ENCODE measurements at regions not wholly inside any gene's neighbourhood (a gene's known extent, or its start where the extent isn't known, plus 50 kb on each side); places are given as distances from the start of the nearest gene placed in this dataset.
"Not testable (repeated sequence)": the region's sequence is repeated elsewhere in the genome, so short reads cannot be mapped to it uniquely, and the experiment has no call there.

GRCh38 chr2:207357216-207357615 lies 172.5 kb upstream of the CREB1 start:
- no peak for DNase-seq (ENCODE audit: low read depth)
- TF ChIP-seq CTCF (IDR thresholded peaks at IDR 0.05; ENCODE audit: low read depth, low read length, missing control alignments), result no peak
- H3K4me3 ChIP-seq (ENCODE audit: low read depth, low read length), result no peak overlapping the region

- H3K4me3 ChIP-seq (ENCODE audit: low read depth, low read length), result no peak overlapping the region
- DNase-seq (ENCODE audit: low read depth), result no peak
- TF ChIP-seq CTCF (IDR thresholded peaks at IDR 0.05; ENCODE audit: low read depth, low read length, missing control alignments), result no peak
Measured at GRCh38 chr2:207362716-207363115, 167.0 kb upstream of the CREB1 start.

- DNase-seq (ENCODE audit: low read depth), result no peak
- no peak for TF ChIP-seq CTCF (IDR thresholded peaks at IDR 0.05; ENCODE audit: low read depth, low read length, missing control alignments)
- H3K4me3 ChIP-seq (ENCODE audit: low read depth, low read length), result no peak overlapping the region
Measured at GRCh38 chr2:207363761-207364290, 165.9 kb upstream of the CREB1 start.

- no peak for DNase-seq (ENCODE audit: low read depth)
- H3K4me3 ChIP-seq (ENCODE audit: low read depth, low read length), result no peak overlapping the region
- TF ChIP-seq CTCF (IDR thresholded peaks at IDR 0.05; ENCODE audit: low read depth, low read length, missing control alignments), result no peak
Measured at GRCh38 chr2:207370646-207371045, 159.1 kb upstream of the CREB1 start.

- no peak for TF ChIP-seq CTCF (IDR thresholded peaks at IDR 0.05; ENCODE audit: low read depth, low read length, missing control alignments)
- no peak for DNase-seq (ENCODE audit: low read depth)
- no peak overlapping the region for H3K4me3 ChIP-seq (ENCODE audit: low read depth, low read length)
Measured at GRCh38 chr2:207371877-207372276, 157.9 kb upstream of the CREB1 start.

- no peak for DNase-seq (ENCODE audit: low read depth)
- TF ChIP-seq CTCF (IDR thresholded peaks at IDR 0.05; ENCODE audit: low read depth, low read length, missing control alignments), result no peak
- no peak overlapping the region for H3K4me3 ChIP-seq (ENCODE audit: low read depth, low read length)
Measured at GRCh38 chr2:207372483-207372882, 157.3 kb upstream of the CREB1 start.

- TF ChIP-seq CTCF (IDR thresholded peaks at IDR 0.05; ENCODE audit: low read depth, low read length, missing control alignments), result no peak
- no peak overlapping the region for H3K4me3 ChIP-seq (ENCODE audit: low read depth, low read length)
- no peak for DNase-seq (ENCODE audit: low read depth)
Measured at GRCh38 chr2:207375207-207375875, 154.4 kb upstream of the CREB1 start.

- not testable (repeated sequence) for H3K4me3 ChIP-seq (ENCODE audit: low read depth, low read length); DNase-seq (ENCODE audit: low read depth)
Measured at GRCh38 chr2:207378620-207379019, 151.1 kb upstream of the CREB1 start.

Measured in GM12864 (cell line).